ENCODE measurements at regions not wholly inside any gene's neighbourhood (a gene's known extent, or its start where the extent isn't known, plus 50 kb on each side); places are given as distances from the start of the nearest gene placed in this dataset.

GRCh38 chr14:103201801-103202200, 78.5 kb downstream of the TNFAIP2 start:
- FAIRE-seq (no peak), DNase-seq (ENCODE audit: low read depth, low spot score) (no peak)
- no peak overlapping the region for H3K9ac ChIP-seq (replicated peaks; ENCODE audit: extremely low read depth, insufficient read depth, low read length)
- no peaks in the 10 kb centered on the region for H3K36me3 ChIP-seq (ENCODE audit: control insufficient read depth in 2 of 2, extremely low read depth in 1 of 2, insufficient read depth in 2 of 2, low read length in 2 of 2)
- no peaks in the 10 kb centered on the region for H3K9me1 ChIP-seq (replicated peaks; ENCODE audit: control insufficient read depth, extremely low read depth, insufficient read depth, low read length)
- POLR2A ChIA-PET, result no interaction called here
- H4K20me1 ChIP-seq (replicated peaks; ENCODE audit: control insufficient read depth, extremely low read depth, insufficient read depth, low read length), result no peaks in the 10 kb centered on the region
- H3K27me3 ChIP-seq (ENCODE audit: control insufficient read depth in 2 of 2, insufficient read depth in 2 of 2, low read length in 2 of 2), result peaks cover 0 to 1% of the 10 kb centered on the region in 2 experiments
- TF ChIP-seq JUN (IDR thresholded peaks at IDR 0.05; ENCODE audit: borderline replicate concordance, insufficient read depth, insufficient read length, low read depth), result no peak
- TF ChIP-seq POLR2AphosphoS5 (IDR thresholded peaks at IDR 0.05; ENCODE audit: insufficient read depth, low read depth, low read length), result no peak
- no peak for TF ChIP-seq POLR2A (IDR thresholded peaks at IDR 0.05; ENCODE audit: low read depth, low read length)
- no peak for TF ChIP-seq MAX (IDR thresholded peaks at IDR 0.05; ENCODE audit: insufficient read depth, insufficient read length)
- no peak for TF ChIP-seq GATA2 (IDR thresholded peaks at IDR 0.05; ENCODE audit: insufficient read depth, insufficient read length, low read depth, low read length)
- TF ChIP-seq EZH2 (IDR thresholded peaks at IDR 0.05; ENCODE audit: borderline replicate concordance, low read depth, low read length, severe bottlenecking), result no peak
- TF ChIP-seq CTCF (IDR thresholded peaks at IDR 0.05; ENCODE audit: extremely low read depth in 1 of 2, insufficient read depth in 1 of 2, low read depth in 1 of 2, low read length in 2 of 2), result no peak
- TF ChIP-seq MYC (IDR thresholded peaks at IDR 0.05; ENCODE audit: low read depth, low read length), result no peak
- no peak for TF ChIP-seq FOS (IDR thresholded peaks at IDR 0.05; ENCODE audit: borderline replicate concordance, insufficient read depth, low read length)
- no peaks in the 10 kb centered on the region for H3K4me1 ChIP-seq (ENCODE audit: control insufficient read depth, extremely low read depth, insufficient read depth, low read length)
- no TSS peak for BruUV-seq (replicated peaks)
- no peaks in the 10 kb centered on the region for H3K79me2 ChIP-seq (ENCODE audit: control insufficient read depth, insufficient read depth, low read length)
- no peak overlapping the region for H3K4me2 ChIP-seq (ENCODE audit: insufficient read depth, low read length)
- CTCF ChIA-PET, result interaction anchor here (0.9 to 1.7 kb wide), 2 partner anchors 16 to 97 kb away, joined by 4 to 6 read pairs; no protein-coding TSS in a partner anchor
- H3K4me3 ChIP-seq (replicated peaks in 1 of 3; ENCODE audit: insufficient read depth in 1 of 3, low read depth in 1 of 3, low read length in 3 of 3), result no peak overlapping the region
- no peak overlapping the region for H3K27ac ChIP-seq (ENCODE audit: insufficient read depth, low read depth, low read length)
- intact Hi-C loops (cut with micrococcal nuclease) (no loop called here), dilution Hi-C loops (cut with MboI; ENCODE audit: extremely low pct_ligation_motif_present, low sequenced_read_pairs) (no loop called here)
- no peak overlapping the region for H2AFZ ChIP-seq (ENCODE audit: low read depth, low read length)
- H3K9me3 ChIP-seq (replicated peaks; ENCODE audit: control insufficient read depth, insufficient read depth, low read length), result no peaks in the 10 kb centered on the region

Measured in endothelial cell of umbilical vein (primary cell).